ENCODE measurements at regions not wholly inside any gene's neighbourhood (a gene's known extent, or its start where the extent isn't known, plus 50 kb on each side); places are given as distances from the start of the nearest gene placed in this dataset.

- H3K4me3 ChIP-seq (ENCODE audit: control extremely low read depth in 1 of 5, extremely low read depth in 1 of 5, insufficient read depth in 1 of 5, low read depth in 2 of 5, low read length in 4 of 5): no peak overlapping the region
- no peaks in the 10 kb centered on the region for H3K27me3 ChIP-seq (replicated peaks in 1 of 4; ENCODE audit: control extremely low read depth in 1 of 4, control insufficient read depth in 3 of 4, insufficient read depth in 4 of 4, low read length in 3 of 4)
- H3K9me3 ChIP-seq (ENCODE audit: control extremely low read depth in 1 of 3, control insufficient read depth in 2 of 3, insufficient read depth in 1 of 3, low read length in 2 of 3): no peaks in the 10 kb centered on the region
- no CpG with 5 or more reads among the region's 3 CpGs for WGBS (ENCODE audit: insufficient coverage)
- no peak overlapping the region for H3K27ac ChIP-seq (ENCODE audit: low read length in 2 of 2)
- ChIA-PET CTCF (no interaction called here), POLR2A (no interaction called here)
- intact Hi-C loops (cut with micrococcal nuclease): no loop called here
- H3K27ac Mint-ChIP-seq: no peak overlapping the region
- H4K20me1 ChIP-seq (ENCODE audit: control insufficient read depth, insufficient read depth, low read length, poor library complexity, severe bottlenecking): no peaks in the 10 kb centered on the region
- peaks cover 3% of the 10 kb centered on the region for H3K9me3 Mint-ChIP-seq (ENCODE audit: insufficient read depth)
- H3K9ac ChIP-seq (ENCODE audit: low read length): no peak overlapping the region
- H2AFZ ChIP-seq (ENCODE audit: insufficient read depth, low read depth, low read length, poor library complexity, severe bottlenecking): no peak overlapping the region
- no peaks in the 10 kb centered on the region for H3K4me1 ChIP-seq (ENCODE audit: control insufficient read depth in 2 of 2, insufficient read depth in 2 of 2, low read length in 2 of 2)
- no peak for TF ChIP-seq EZH2 (IDR thresholded peaks at IDR 0.05; ENCODE audit: borderline replicate concordance, insufficient read depth, low read depth, low read length, poor library complexity, severe bottlenecking)
- TF ChIP-seq, protein P1, sequence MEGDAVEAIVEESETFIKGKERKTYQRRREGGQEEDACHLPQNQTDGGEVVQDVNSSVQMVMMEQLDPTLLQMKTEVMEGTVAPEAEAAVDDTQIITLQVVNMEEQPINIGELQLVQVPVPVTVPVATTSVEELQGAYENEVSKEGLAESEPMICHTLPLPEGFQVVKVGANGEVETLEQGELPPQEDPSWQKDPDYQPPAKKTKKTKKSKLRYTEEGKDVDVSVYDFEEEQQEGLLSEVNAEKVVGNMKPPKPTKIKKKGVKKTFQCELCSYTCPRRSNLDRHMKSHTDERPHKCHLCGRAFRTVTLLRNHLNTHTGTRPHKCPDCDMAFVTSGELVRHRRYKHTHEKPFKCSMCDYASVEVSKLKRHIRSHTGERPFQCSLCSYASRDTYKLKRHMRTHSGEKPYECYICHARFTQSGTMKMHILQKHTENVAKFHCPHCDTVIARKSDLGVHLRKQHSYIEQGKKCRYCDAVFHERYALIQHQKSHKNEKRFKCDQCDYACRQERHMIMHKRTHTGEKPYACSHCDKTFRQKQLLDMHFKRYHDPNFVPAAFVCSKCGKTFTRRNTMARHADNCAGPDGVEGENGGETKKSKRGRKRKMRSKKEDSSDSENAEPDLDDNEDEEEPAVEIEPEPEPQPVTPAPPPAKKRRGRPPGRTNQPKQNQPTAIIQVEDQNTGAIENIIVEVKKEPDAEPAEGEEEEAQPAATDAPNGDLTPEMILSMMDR (IDR thresholded peaks at IDR 0.05): no peak
- H3K27me3 Mint-ChIP-seq: no peaks in the 10 kb centered on the region
- ATAC-seq (ENCODE audit: low read depth): no peak
- H3K36me3 ChIP-seq (replicated peaks in 1 of 2; ENCODE audit: control extremely low read depth in 1 of 2, control insufficient read depth in 1 of 2, extremely low read depth in 1 of 2, insufficient read depth in 2 of 2, low read length in 1 of 2): no peaks in the 10 kb centered on the region
- H3K4me2 ChIP-seq (replicated peaks; ENCODE audit: low read depth, low read length, poor library complexity, severe bottlenecking): no peak overlapping the region
- H3K4me1 Mint-ChIP-seq: no peaks in the 10 kb centered on the region
- no peak overlapping the region for H3K4me3 Mint-ChIP-seq
- no peaks in the 10 kb centered on the region for H3K79me2 ChIP-seq (ENCODE audit: control insufficient read depth, insufficient read depth, low read length)
- no peak for DNase-seq
These were observed 278.8 kb downstream of the AMY1C start for GRCh38 chr1:104028416-104029035.

DNA sequence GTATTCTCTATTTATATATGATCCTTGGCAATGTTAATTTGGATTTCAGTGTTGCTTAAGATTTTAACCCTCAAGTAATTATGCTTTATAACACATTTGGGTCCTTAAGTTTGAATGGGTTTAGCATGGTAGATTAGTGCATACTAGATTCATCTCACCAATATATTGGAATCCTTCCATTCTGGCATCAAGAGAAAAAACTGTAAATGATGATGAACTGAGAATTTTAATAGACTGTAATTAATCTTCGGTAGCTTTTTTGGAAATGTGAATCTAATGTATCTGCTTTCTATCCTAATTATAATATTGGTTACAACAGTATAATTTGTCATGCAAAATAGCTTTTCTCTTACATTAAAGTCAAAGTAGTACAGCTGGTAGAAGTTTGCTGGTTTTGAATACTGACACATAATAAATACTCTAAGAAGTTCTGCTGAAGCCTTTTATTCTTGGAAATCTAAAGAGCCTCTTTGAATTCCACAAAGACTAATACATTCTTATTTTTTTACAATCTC lies 279.8 kb downstream of the AMY1C start:
- intact Hi-C loops (cut with micrococcal nuclease): no loop called here
- CTCF ChIA-PET: no interaction called here

More for the DNA sequence above, 279.8 kb downstream of the AMY1C start:
- no peaks in the 10 kb centered on the region for H3K79me2 ChIP-seq (ENCODE audit: control insufficient read depth, insufficient read depth, low read length)
- no peak for ATAC-seq (ENCODE audit: low read depth)
- H3K27me3 ChIP-seq (replicated peaks in 1 of 4; ENCODE audit: control extremely low read depth in 1 of 4, control insufficient read depth in 3 of 4, insufficient read depth in 4 of 4, low read length in 3 of 4): no peaks in the 10 kb centered on the region
- H3K9me3 ChIP-seq (ENCODE audit: control extremely low read depth in 1 of 3, control insufficient read depth in 2 of 3, insufficient read depth in 1 of 3, low read length in 2 of 3): no peaks in the 10 kb centered on the region
- H3K4me3 ChIP-seq (ENCODE audit: control extremely low read depth in 1 of 5, extremely low read depth in 1 of 5, insufficient read depth in 1 of 5, low read depth in 2 of 5, low read length in 4 of 5): no peak overlapping the region
- no peak overlapping the region for H2AFZ ChIP-seq (ENCODE audit: insufficient read depth, low read depth, low read length, poor library complexity, severe bottlenecking)
- Mint-ChIP-seq H3K27ac (no peak overlapping the region), H3K27me3 (no peaks in the 10 kb centered on the region), H3K4me1 (no peaks in the 10 kb centered on the region), H3K4me3 (no peak overlapping the region), H3K9me3 (ENCODE audit: insufficient read depth) (peaks cover 3% of the 10 kb centered on the region)
- POLR2A ChIA-PET: no interaction called here
- no peak overlapping the region for H3K4me2 ChIP-seq (replicated peaks; ENCODE audit: low read depth, low read length, poor library complexity, severe bottlenecking)
- no peaks in the 10 kb centered on the region for H4K20me1 ChIP-seq (ENCODE audit: control insufficient read depth, insufficient read depth, low read length, poor library complexity, severe bottlenecking)
- no peak overlapping the region for H3K27ac ChIP-seq (ENCODE audit: low read length in 2 of 2)
- TF ChIP-seq, protein P1 (IDR thresholded peaks at IDR 0.05): no peak
- TF ChIP-seq EZH2 (IDR thresholded peaks at IDR 0.05; ENCODE audit: borderline replicate concordance, insufficient read depth, low read depth, low read length, poor library complexity, severe bottlenecking): no peak
- H3K9ac ChIP-seq (ENCODE audit: low read length): no peak overlapping the region
- no peaks in the 10 kb centered on the region for H3K36me3 ChIP-seq (replicated peaks in 1 of 2; ENCODE audit: control extremely low read depth in 1 of 2, control insufficient read depth in 1 of 2, extremely low read depth in 1 of 2, insufficient read depth in 2 of 2, low read length in 1 of 2)
- H3K4me1 ChIP-seq (ENCODE audit: control insufficient read depth in 2 of 2, insufficient read depth in 2 of 2, low read length in 2 of 2): no peaks in the 10 kb centered on the region
- WGBS (ENCODE audit: insufficient coverage): no CpG with 5 or more reads among the region's 1 CpG
- no peak for DNase-seq
